ENCODE measurements at regions not wholly inside any gene's neighbourhood (a gene's known extent, or its start where the extent isn't known, plus 50 kb on each side); places are given as distances from the start of the nearest gene placed in this dataset.

DNA sequence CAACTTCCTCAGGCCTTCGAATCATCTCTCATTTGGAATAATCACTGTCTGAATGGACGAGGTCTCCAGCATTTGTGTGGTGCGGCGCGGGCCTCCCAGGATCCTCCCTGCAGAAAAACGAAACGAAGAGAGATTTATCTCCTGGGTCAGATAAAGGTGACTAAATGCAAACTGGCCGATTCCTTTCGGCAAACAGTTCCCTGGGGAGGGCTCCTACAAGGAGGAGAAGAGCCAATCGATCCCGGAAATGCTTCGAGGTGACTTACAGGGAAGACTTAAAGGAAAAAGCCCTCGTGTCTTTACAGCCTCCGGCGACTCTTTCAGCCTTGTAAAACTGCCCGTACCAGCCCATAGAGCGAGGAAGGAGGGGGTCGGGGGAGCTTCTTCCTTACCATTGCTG, 126.5 kb downstream of the MIAT start:
- Mint-ChIP-seq H3K9me3 (ENCODE audit: insufficient read depth) (no peaks in the 10 kb centered on the region), H3K27me3 (no peaks in the 10 kb centered on the region), H3K4me3 (no peak overlapping the region), H3K27ac (no peak overlapping the region), H3K4me1 (peaks cover 4% of the 10 kb centered on the region)
- Histone ChIP-seq H3K9me3 (ENCODE audit: control extremely low read depth in 1 of 3, control insufficient read depth in 2 of 3, insufficient read depth in 1 of 3, low read length in 2 of 3) (peaks cover 0 to 4% (median 2%) of the 10 kb centered on the region in 3 donors), H3K4me3 (ENCODE audit: control extremely low read depth in 1 of 5, extremely low read depth in 1 of 5, insufficient read depth in 1 of 5, low read depth in 2 of 5, low read length in 4 of 5) (no peak overlapping the region), H4K20me1 (ENCODE audit: control insufficient read depth, insufficient read depth, low read length, poor library complexity, severe bottlenecking) (no peaks in the 10 kb centered on the region), H3K27ac (ENCODE audit: low read length in 2 of 2) (no peak overlapping the region), H3K4me2 (replicated peaks; ENCODE audit: low read depth, low read length, poor library complexity, severe bottlenecking) (no peak overlapping the region), H3K9ac (ENCODE audit: low read length) (no peak overlapping the region), H3K27me3 (replicated peaks in 1 of 4; ENCODE audit: control extremely low read depth in 1 of 4, control insufficient read depth in 3 of 4, insufficient read depth in 4 of 4, low read length in 3 of 4) (no peaks in the 10 kb centered on the region), H3K79me2 (ENCODE audit: control insufficient read depth, insufficient read depth, low read length) (no peaks in the 10 kb centered on the region), H2AFZ (ENCODE audit: insufficient read depth, low read depth, low read length, poor library complexity, severe bottlenecking) (no peak overlapping the region), H3K4me1 (ENCODE audit: control insufficient read depth in 2 of 2, insufficient read depth in 2 of 2, low read length in 2 of 2) (peaks cover 0 to 7% of the 10 kb centered on the region in 2 donors), H3K36me3 (replicated peaks in 1 of 2; ENCODE audit: control extremely low read depth in 1 of 2, control insufficient read depth in 1 of 2, extremely low read depth in 1 of 2, insufficient read depth in 2 of 2, low read length in 1 of 2) (peaks cover 4 to 44% of the 10 kb centered on the region in 2 experiments)
- intact Hi-C loops (cut with micrococcal nuclease), result no loop called here
- ATAC-seq (ENCODE audit: low read depth), result no peak
- POLR2A ChIA-PET, result no interaction called here
- CTCF ChIA-PET, result interaction anchor here (0.6 kb wide), 1 partner anchor 747 kb away, joined by 7 read pairs; no protein-coding TSS in a partner anchor
- DNase-seq, result no peak
- 91% methylated on average over 17 of the region's 18 CpGs for WGBS (ENCODE audit: insufficient coverage)
- TF ChIP-seq EZH2 (IDR thresholded peaks at IDR 0.05; ENCODE audit: borderline replicate concordance, insufficient read depth, low read depth, low read length, poor library complexity, severe bottlenecking) (no peak), CTCF (IDR thresholded peaks at IDR 0.05) (no peak)

GRCh38 chr22:26784772-26785171, 127.4 kb downstream of the MIAT start:
- 100% methylated on average over 1 of the region's 6 CpGs for WGBS (ENCODE audit: insufficient coverage)
- CTCF ChIA-PET, result no interaction called here
- ATAC-seq (ENCODE audit: low read depth), result no peak

More at GRCh38 chr22:26784772-26785171, 127.4 kb downstream of the MIAT start:
- no peak for TF ChIP-seq EZH2 (IDR thresholded peaks at IDR 0.05; ENCODE audit: borderline replicate concordance, insufficient read depth, low read depth, low read length, poor library complexity, severe bottlenecking)
- H3K36me3 ChIP-seq (replicated peaks in 1 of 2; ENCODE audit: control extremely low read depth in 1 of 2, control insufficient read depth in 1 of 2, extremely low read depth in 1 of 2, insufficient read depth in 2 of 2, low read length in 1 of 2), result peaks cover 2 to 38% of the 10 kb centered on the region in 2 experiments
- H3K79me2 ChIP-seq (ENCODE audit: control insufficient read depth, insufficient read depth, low read length), result no peaks in the 10 kb centered on the region
- H4K20me1 ChIP-seq (ENCODE audit: control insufficient read depth, insufficient read depth, low read length, poor library complexity, severe bottlenecking), result no peaks in the 10 kb centered on the region
- H3K27me3 Mint-ChIP-seq, result no peaks in the 10 kb centered on the region
- no peak overlapping the region for H3K4me3 Mint-ChIP-seq
- H3K27ac Mint-ChIP-seq, result no peak overlapping the region
- intact Hi-C loops (cut with micrococcal nuclease), result no loop called here
- POLR2A ChIA-PET, result no interaction called here
- H3K4me1 Mint-ChIP-seq, result peaks cover 4% of the 10 kb centered on the region
- H3K4me3 ChIP-seq (ENCODE audit: control extremely low read depth in 1 of 5, extremely low read depth in 1 of 5, insufficient read depth in 1 of 5, low read depth in 2 of 5, low read length in 4 of 5), result no peak overlapping the region
- H3K27ac ChIP-seq (ENCODE audit: low read length in 2 of 2), result no peak overlapping the region
- H3K9me3 Mint-ChIP-seq (ENCODE audit: insufficient read depth), result no peaks in the 10 kb centered on the region
- DNase-seq, result no peak
- H3K4me1 ChIP-seq (ENCODE audit: control insufficient read depth in 2 of 2, insufficient read depth in 2 of 2, low read length in 2 of 2), result peaks cover 0 to 7% of the 10 kb centered on the region in 2 donors
- H3K4me2 ChIP-seq (replicated peaks; ENCODE audit: low read depth, low read length, poor library complexity, severe bottlenecking), result no peak overlapping the region
- H3K9ac ChIP-seq (ENCODE audit: low read length), result no peak overlapping the region
- H3K27me3 ChIP-seq (replicated peaks in 1 of 4; ENCODE audit: control extremely low read depth in 1 of 4, control insufficient read depth in 3 of 4, insufficient read depth in 4 of 4, low read length in 3 of 4), result no peaks in the 10 kb centered on the region
- H3K9me3 ChIP-seq (ENCODE audit: control extremely low read depth in 1 of 3, control insufficient read depth in 2 of 3, insufficient read depth in 1 of 3, low read length in 2 of 3), result peaks cover 0 to under 1% (median under 1%) of the 10 kb centered on the region in 3 donors
- H2AFZ ChIP-seq (ENCODE audit: insufficient read depth, low read depth, low read length, poor library complexity, severe bottlenecking), result no peak overlapping the region
